ENCODE measurements at regions not wholly inside any gene's neighbourhood (a gene's known extent, or its start where the extent isn't known, plus 50 kb on each side); places are given as distances from the start of the nearest gene placed in this dataset.

DNA sequence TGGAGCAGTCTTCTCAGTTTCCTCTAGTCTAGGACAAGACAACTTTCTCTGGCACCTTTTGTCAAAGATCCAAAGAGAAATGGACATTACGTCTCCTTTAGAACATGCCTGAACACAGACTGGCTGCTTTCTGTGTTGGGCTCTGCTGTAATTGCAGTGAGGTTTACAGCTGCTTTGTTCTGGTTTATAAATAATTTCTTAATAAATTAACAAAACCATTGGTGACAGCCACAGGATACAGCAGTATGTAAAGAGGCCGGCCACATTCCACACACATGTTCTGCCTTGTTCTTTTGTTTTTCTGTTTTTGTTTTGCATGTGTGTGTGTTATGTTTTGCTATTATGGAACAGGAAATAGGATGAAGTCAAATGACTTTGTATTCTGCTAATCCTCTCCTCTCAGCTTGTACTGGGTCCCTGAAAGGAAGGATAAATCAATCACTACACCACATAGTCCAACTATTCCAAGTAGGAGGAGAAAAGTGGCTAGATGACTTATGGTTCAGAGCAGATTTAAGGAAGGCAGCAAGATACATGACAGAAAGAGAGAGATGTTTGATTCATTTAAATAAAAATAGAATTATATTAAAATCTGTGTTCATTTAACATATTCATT lies 161.5 kb upstream of the ESRRG start:
- no peak overlapping the region for H3K9ac ChIP-seq (ENCODE audit: low read depth, low read length)
- no peak overlapping the region for H2BK5ac ChIP-seq (ENCODE audit: low read depth, low read length, poor library complexity, severe bottlenecking)
- no peak overlapping the region for H3K14ac ChIP-seq (replicated peaks; ENCODE audit: low read depth, low read length)
- H2AK5ac ChIP-seq (ENCODE audit: low read depth, low read length), result no peak overlapping the region
- H2BK20ac ChIP-seq (ENCODE audit: low read depth, low read length), result no peak overlapping the region
- POLR2A ChIA-PET (ENCODE audit: unreplicated experiment), result no interaction called here
- no peaks in the 10 kb centered on the region for H4K20me1 ChIP-seq (ENCODE audit: insufficient read depth, low read length)
- H3K4me3 ChIP-seq (ENCODE audit: insufficient read depth, low read depth, low read length), result no peak overlapping the region
- ATAC-seq (ENCODE audit: low read depth), result no peak
- H3K4me2 ChIP-seq (ENCODE audit: low read depth, low read length), result no peak overlapping the region
- TF ChIP-seq MAZ (IDR thresholded peaks at IDR 0.05; ENCODE audit: borderline replicate concordance, low read depth, low read length) (no peak), CTCF (conservative IDR thresholded peaks at IDR 0.05; ENCODE audit: low read depth, low read length) (no peak), SMC3 (IDR thresholded peaks at IDR 0.05; ENCODE audit: low read depth, low read length) (no peak), MAFK (IDR thresholded peaks at IDR 0.05; ENCODE audit: low read depth, low read length) (no peak)
- dilution Hi-C loops (cut with HindIII; ENCODE audit: low sequenced_read_pairs, unreplicated experiment) (no loop called here), in situ Hi-C loops (cut with MboI; ENCODE audit: low sequenced_read_pairs) (no loop called here), intact Hi-C loops (cut with micrococcal nuclease) (no loop called here)
- H4K8ac ChIP-seq (ENCODE audit: low read depth in 2 of 2, low read length in 2 of 2), result no peak overlapping the region
- no peak overlapping the region for H2BK15ac ChIP-seq (ENCODE audit: low read depth, low read length)
- no peak overlapping the region for H3K56ac ChIP-seq (ENCODE audit: extremely low read depth, insufficient read depth, low read length)
- H3K36me3 ChIP-seq (ENCODE audit: control insufficient read depth, insufficient read depth, low read length), result no peaks in the 10 kb centered on the region
- BruUV-seq (replicated peaks), result no TSS peak
- H3K18ac ChIP-seq (ENCODE audit: low read depth, low read length), result no peak overlapping the region; the same call in 1 of the 2 replicates
- CTCF ChIA-PET, result no interaction called here
- no peaks in the 10 kb centered on the region for H3K9me3 ChIP-seq (ENCODE audit: control insufficient read depth, insufficient read depth, low read length)
- no peaks in the 10 kb centered on the region for H3K79me1 ChIP-seq (ENCODE audit: low read depth in 1 of 2, low read length in 2 of 2)
- H3K23ac ChIP-seq (ENCODE audit: low read depth, low read length), result no peak overlapping the region
- H3K4ac ChIP-seq (ENCODE audit: low read depth, low read length), result no peak overlapping the region
- H3K4me1 ChIP-seq (ENCODE audit: control insufficient read depth, insufficient read depth, low read length), result peaks cover 2% of the 10 kb centered on the region; the same call in 1 of the 2 replicates
- no peak overlapping the region for H3K27ac ChIP-seq (ENCODE audit: insufficient read depth, low read length)
- DNase-seq, result no peak
- no peak overlapping the region for H4K5ac ChIP-seq (ENCODE audit: low read depth, low read length)
- no peaks in the 10 kb centered on the region for H3K9me1 ChIP-seq (ENCODE audit: insufficient read depth, low read length)
- H3K27me3 ChIP-seq (ENCODE audit: control insufficient read depth, insufficient read depth, low read length), result no peaks in the 10 kb centered on the region
- no peak overlapping the region for H2BK120ac ChIP-seq (ENCODE audit: low read depth, low read length)
- H2AFZ ChIP-seq (replicated peaks; ENCODE audit: low read length, poor library complexity), result no peak overlapping the region
- no peak overlapping the region for H4K91ac ChIP-seq (ENCODE audit: insufficient read depth, low read depth, low read length)
- no peak overlapping the region for H2AK9ac ChIP-seq (replicated peaks; ENCODE audit: low read depth, low read length, poor library complexity)
- WGBS, 2 experiments (ENCODE audit: extremely low coverage in 2 of 2, insufficient read length in 1 of 2), result no CpG with 5 or more reads among the region's 2 CpGs

Measured in IMR-90 (cell line).